GM19023 (cell line): ENCODE measurements at regions not wholly inside any gene's neighbourhood (a gene's known extent, or its start where the extent isn't known, plus 50 kb on each side); places are given as distances from the start of the nearest gene placed in this dataset.
"Not testable (repeated sequence)": the region's sequence is repeated elsewhere in the genome, so short reads cannot be mapped to it uniquely, and the experiment has no call there.

Experiments
- ATAC-seq: cut with Tn5 transposase; IDR thresholded peaks from one replicate; pipeline ENCODE4 v1.9.1; 2021; ENCODE audit warnings: mild to moderate bottlenecking, moderate library complexity; ENCODE audit not compliant: unreplicated experiment

GRCh38 chr2:87258887-87259286 lies 237.2 kb upstream of the PLGLB1 start:
- ATAC-seq, result not testable (repeated sequence)

GRCh38 chr2:87262184-87262702 lies 240.6 kb upstream of the PLGLB1 start:
- not testable (repeated sequence) for ATAC-seq

GRCh38 chr2:87263868-87264518 lies 242.3 kb upstream of the PLGLB1 start:
- not testable (repeated sequence) for ATAC-seq

GRCh38 chr2:87275192-87275591 lies 253.5 kb upstream of the PLGLB1 start:
- ATAC-seq, result not testable (repeated sequence)

- ATAC-seq, result not testable (repeated sequence)
Measured at GRCh38 chr2:87275974-87276629, 254.5 kb upstream of the PLGLB1 start.

GRCh38 chr2:87276673-87277072 lies 255.0 kb upstream of the PLGLB1 start:
- ATAC-seq, result not testable (repeated sequence)

GRCh38 chr2:87277734-87278133 lies 256.1 kb upstream of the PLGLB1 start:
- ATAC-seq, result not testable (repeated sequence)

GRCh38 chr2:87280596-87281355 lies 259.1 kb upstream of the PLGLB1 start:
- ATAC-seq, result not testable (repeated sequence)

GRCh38 chr2:87283735-87284470 lies 262.3 kb upstream of the PLGLB1 start:
- not testable (repeated sequence) for ATAC-seq

- not testable (repeated sequence) for ATAC-seq
Measured at GRCh38 chr2:87284471-87284772, 262.8 kb upstream of the PLGLB1 start.

GRCh38 chr2:87285139-87285538 lies 263.5 kb upstream of the PLGLB1 start:
- not testable (repeated sequence) for ATAC-seq

GRCh38 chr2:87290566-87291307 lies 269.1 kb upstream of the PLGLB1 start:
- ATAC-seq, result peak; percentile 73

- not testable (repeated sequence) for ATAC-seq
Measured at GRCh38 chr2:87291400-87292200, 270.0 kb upstream of the PLGLB1 start.

- ATAC-seq, result not testable (repeated sequence)
Measured at GRCh38 chr2:87293931-87294594, 272.4 kb upstream of the PLGLB1 start.

- ATAC-seq, result not testable (repeated sequence)
Measured at GRCh38 chr2:87295135-87295534, 273.5 kb upstream of the PLGLB1 start.

GRCh38 chr2:87301349-87301748 lies 279.7 kb upstream of the PLGLB1 start:
- ATAC-seq, result not testable (repeated sequence)

- ATAC-seq, result not testable (repeated sequence)
Measured at GRCh38 chr2:87301871-87302270, 280.2 kb upstream of the PLGLB1 start.

GRCh38 chr2:87308621-87309020 lies 287.0 kb upstream of the PLGLB1 start:
- ATAC-seq, result not testable (repeated sequence)

GRCh38 chr2:87309785-87310184 lies 288.1 kb upstream of the PLGLB1 start:
- ATAC-seq, result not testable (repeated sequence)
